Ecto neural progenitor cell (in vitro differentiated cells): ENCODE measurements at regions not wholly inside any gene's neighbourhood (a gene's known extent, or its start where the extent isn't known, plus 50 kb on each side); places are given as distances from the start of the nearest gene placed in this dataset.
A peak's percentile ranks its signal among the peaks of the same experiment; 100 is the strongest.

Experiments used
- DNase-seq: peaks from one replicate; pipeline ENCODE4 v3.0.0-alpha.2; 2018; ENCODE audit warnings: low spot score

GRCh38 chr9:82584349-82584863 is 478.5 kb downstream of the RASEF start:
- DNase-seq = no peak

DNA sequence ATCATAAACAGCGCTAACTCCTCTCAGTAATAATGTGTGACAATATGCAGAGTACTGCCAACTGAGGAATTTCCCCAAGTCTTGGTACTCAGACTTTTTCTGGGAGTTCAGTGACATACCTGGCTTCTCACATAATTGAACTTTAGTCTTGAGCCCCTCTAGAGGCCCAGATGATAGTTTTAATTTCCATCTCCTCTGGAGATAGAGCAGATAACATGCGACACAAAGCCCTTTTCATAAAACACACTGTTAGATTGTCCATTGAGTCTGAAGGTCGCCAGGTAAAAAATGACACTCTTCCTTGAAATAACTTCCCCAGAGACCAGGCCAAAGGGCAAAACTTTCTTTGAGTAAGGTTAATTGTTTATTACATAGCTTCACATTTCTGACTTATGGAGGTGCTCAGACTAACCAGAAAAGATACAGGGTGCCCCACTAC is 476.0 kb downstream of the RASEF start:
- no peak for DNase-seq

DNA sequence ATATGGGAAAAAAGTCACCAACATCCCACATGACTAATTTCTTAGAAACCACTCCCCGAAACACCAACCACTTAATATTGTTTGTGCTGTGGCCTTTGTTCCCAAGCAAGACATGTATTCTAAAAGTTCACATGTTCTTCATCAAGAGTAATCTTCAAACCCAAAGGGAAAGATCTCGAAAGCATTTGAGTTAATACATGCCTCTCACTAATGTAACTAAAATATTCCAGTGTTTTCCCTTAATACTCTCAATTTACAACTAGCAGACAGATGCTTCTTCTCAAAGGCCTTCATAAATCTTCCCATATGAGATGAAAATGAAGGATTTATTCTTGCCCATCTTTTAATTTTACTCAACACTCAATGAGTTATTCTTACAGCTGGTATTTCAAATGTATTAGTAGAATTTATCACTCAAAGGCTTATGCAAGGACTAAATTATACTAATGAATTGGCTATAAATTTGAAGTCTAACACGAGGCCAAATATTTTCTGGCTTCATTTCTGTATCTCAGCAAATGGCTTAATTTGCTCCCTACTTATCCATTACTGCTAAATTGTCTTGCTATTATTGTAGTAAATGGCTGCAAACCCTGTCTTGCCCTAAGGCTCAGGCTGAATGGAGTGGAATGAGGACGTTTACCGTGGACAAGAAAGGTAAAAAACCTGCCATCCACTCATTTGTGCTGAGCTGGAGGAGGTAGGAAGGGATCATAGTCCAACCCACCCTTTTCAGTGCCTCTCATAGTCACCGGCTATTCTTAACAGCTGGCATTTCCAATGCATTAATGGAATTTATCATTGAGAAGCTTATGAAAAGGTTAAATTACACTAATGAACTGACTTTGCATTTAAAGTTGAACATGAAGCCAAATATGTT is 474.4 kb downstream of the RASEF start:
- DNase-seq = no peak

GRCh38 chr9:82590845-82591244 is 472.1 kb downstream of the RASEF start:
- no peak for DNase-seq

DNA sequence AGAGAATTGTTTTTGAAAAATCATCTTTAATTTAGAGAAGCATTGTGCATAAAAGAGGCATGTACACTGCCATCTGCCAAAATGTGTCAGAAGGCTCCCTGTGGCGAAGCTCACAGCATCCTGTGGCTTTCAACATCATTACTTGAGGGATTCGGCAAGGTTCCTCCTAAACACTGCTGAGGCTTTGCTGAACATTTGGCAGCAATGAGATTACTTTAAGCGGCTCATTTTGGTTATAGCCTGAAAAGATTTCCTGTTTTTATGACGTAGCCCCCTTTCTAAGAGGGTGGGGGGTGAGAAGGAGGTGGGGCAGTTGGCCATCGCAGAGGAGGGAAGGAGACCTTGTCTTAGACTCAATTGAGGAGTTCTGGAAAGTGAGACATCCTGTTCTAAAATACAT is 469.4 kb downstream of the RASEF start:
- no peak for DNase-seq

- DNase-seq = no peak
Observed at GRCh38 chr9:82597241-82598203, 465.4 kb downstream of the RASEF start.

DNA sequence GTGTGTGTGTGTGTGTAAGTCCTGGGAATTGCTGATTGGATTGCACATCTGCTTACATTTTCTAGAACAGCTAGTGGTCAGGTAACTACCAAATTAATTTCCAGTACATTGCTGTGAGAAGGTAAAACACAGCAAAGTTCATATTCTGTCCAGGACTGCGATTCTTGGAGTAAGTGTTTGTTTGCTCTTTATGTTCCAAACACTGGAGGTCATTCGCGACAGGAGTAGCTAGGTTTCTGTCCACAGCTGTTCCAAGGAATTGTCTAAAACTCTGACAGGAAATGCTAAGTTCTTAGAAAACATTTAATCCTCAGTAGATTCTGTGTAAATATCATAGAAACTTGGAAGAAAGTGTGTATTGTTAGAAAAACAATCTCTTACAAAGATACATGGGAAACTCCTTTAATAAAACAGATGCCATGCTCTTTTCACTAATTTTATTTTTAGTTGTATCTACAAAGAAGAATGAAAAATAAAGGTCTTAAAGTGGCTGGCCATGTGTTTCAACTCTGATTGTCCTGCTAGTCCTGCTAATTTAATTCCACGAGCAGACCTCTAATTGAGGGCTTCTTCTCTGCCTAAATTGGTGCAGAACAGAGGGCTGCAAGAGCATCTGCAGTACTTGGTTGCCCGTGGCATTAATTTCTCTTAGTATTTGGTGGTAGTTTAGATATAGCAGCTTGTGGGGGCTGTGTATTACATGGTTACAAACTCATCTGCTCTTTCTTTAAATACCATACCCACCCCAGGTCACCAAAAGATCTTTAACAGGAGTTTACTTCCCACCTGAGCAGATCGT is 464.5 kb downstream of the RASEF start:
- no peak for DNase-seq

DNA sequence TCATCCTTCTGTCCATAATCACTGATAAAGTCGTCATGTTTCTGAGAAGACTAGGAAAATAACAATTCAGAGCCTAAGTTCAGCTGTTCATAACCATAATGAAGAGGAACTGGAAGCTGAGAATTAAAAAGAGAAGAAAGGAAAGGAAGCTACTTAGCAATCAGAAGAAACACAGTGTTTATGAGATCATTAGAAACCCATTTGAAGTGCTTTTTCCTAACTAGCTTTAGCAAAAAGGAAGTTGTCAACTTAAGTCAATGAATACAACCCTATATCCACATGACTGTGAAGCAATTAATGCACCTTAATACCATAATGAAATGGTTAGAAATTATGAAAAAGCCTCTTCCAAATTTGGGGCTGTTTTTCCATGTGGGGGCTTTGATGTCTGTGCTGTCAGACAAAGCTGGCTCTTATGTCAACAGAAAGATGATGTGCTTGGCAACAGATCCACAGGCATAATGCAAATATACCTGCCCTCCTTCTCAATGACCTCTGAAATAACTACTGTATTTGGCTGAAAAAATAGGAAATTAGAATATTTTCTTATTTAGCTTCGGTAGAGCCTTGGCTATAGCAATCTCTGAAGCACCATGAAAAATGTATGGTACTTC is 463.5 kb downstream of the RASEF start:
- DNase-seq = no peak

GRCh38 chr9:82600536-82601292 is 462.2 kb downstream of the RASEF start:
- DNase-seq = no peak

DNA sequence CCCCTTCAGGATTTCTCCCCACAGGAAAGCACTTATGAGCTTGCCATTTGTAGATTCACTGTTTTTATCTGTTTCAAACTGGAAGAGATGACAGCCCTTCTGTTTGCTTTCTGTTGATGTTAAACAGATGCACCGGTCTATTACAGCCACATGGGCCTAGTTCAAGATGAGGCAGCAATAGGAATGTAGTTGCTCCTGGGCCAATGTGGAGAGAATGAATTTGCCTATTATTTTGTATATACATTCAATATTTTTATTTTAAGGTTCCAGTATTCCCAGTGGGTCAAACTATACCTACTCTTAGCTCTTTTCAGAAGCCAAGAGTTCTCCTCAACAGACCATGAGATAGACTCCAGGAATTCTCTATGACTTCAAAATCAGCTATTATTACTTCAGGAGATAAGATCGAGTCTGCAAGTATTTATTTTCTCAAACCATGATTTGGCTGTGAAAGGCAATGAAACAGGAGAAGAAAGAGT is 461.6 kb downstream of the RASEF start:
- DNase-seq = no peak

DNA sequence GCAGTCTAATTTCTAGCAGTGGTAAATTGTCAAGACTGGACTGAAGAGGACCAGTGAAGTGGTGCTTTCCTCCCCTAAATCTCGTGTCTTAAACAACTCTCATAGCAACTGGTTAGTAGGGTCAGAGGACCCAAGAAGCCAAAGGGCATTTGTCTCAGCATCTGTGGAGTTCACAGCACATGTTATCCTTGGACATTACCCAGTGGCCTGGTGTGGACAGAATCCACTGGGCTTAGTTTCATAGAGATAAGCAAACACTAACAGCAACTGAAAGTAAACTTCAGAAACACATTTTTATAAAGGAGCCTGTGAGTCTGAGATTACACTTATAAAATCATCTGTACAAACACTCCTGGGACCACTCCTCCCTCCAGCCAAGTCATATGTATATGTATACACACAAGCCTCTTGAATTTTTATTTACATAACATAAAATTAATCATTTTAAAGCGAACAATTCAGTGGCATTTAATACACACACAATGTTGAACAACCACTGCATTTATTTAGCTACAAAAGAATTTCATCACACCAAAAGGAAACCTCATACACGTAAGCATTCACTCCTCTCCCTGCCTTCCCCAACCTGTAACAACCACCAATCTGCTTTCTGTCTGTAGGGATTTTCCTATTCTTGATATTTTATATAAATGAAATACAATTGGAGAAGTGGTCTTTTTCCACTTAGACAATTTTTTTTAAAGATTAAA is 457.8 kb downstream of the RASEF start:
- DNase-seq = no peak

DNA sequence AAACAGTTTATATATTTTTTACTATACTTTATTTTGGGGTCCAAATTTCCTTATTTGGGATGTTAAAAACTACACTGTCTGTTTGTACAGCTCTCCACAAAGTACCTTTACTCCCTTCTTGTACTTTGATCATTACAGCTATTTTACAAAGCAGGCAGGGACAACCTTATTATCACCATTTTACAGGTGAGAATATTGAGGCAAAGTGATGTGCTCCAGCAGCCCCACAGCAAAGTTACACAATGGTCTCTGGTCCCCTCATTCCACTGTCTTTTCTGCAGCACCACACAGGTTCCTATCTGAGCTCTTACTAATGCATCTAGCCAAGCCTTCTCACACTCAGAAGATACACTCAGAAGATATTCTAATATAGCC is 457.3 kb downstream of the RASEF start:
- no peak for DNase-seq

- no peak for DNase-seq
Observed at GRCh38 chr9:82606071-82606470, 456.9 kb downstream of the RASEF start.

DNA sequence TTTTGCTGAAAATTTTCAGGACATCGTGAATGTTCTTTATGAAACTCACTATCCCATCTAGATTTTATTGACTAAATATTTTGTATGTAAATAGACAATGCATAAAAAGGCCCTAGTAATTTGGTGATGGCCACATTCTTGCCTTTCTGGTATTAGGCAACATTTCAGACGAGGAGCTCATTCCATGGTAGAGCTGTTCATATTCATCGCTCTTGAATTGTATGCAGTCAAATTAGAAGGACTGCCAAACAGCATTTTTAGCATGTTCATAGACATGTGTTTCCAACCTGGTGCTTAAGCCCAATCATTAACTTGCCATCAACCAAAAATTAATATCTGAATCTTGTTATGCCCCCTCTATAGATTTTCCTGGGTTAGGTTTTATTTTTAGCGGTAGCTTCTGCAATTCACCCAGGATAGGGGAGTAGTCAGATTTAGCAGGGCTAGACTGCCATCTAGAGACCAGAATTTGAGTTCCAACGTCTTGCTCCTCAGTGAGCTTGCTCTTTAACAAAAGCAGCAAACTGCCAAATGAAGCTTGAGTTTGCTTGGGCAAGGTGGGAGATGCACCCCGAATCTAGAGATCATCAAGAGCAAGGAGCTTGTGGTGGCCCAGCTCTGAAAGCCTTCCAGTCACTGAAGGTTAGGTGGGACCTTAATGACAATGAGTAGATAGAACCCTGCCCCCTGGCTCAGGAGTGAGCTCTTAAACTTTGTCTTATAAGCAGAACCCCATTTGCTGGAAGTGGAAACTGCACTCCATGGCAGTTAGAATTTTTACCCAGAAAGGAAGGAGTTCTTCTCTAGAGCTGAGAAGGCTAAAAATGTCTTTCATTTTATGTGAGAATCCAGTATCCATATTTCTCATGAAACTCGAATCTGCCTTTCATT is 456.2 kb downstream of the RASEF start:
- peak; percentile 51 for DNase-seq

GRCh38 chr9:82608487-82608886 is 454.5 kb downstream of the RASEF start:
- no peak for DNase-seq

DNA sequence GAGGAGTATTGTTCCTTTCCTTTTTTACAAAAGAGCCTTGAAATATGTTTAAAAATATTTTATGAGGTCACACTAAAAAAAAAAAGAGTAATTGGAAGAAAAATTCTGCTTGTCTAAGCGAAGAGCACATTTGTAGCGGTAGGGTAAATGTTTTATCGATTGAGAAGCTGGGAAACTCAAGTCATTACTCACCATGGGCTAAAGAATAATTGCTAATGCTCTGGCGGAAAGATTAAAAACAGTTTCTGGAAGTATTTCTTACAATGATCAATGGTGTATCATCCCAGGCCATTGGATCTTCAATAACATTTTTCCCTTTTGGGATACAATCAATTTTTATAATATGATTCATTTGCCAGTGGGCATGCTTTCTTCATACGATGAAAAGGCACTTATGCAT is 450.0 kb downstream of the RASEF start:
- DNase-seq = no peak

GRCh38 chr9:82613498-82613897 is 449.4 kb downstream of the RASEF start:
- no peak for DNase-seq

- no peak for DNase-seq
Observed at GRCh38 chr9:82616545-82616944, 446.4 kb downstream of the RASEF start.

- no peak for DNase-seq
Observed at GRCh38 chr9:82621447-82621846, 441.5 kb downstream of the RASEF start.
